Erythroblast (primary cell): ENCODE measurements at regions not wholly inside any gene's neighbourhood (a gene's known extent, or its start where the extent isn't known, plus 50 kb on each side); places are given as distances from the start of the nearest gene placed in this dataset.

Experiments used
- GATA1 ChIP-seq: IDR thresholded peaks from 2 replicates; pipeline ENCODE4 v1.6.1; 2011; ENCODE audit warnings: low read depth, mild to moderate bottlenecking, control low read depth, low read length, moderate library complexity
- POLR2A ChIP-seq: IDR thresholded peaks from 2 replicates; pipeline ENCODE4 v1.6.1; 2011; ENCODE audit warnings: mild to moderate bottlenecking, low read length

- no peak for TF ChIP-seq POLR2A
- no peak for TF ChIP-seq GATA1
Measured at GRCh38 chr2:128465246-128466170, 146.8 kb upstream of the HS6ST1 start.
